Ascending aorta (tissue), 2 donors: ENCODE measurements at regions not wholly inside any gene's neighbourhood (a gene's known extent, or its start where the extent isn't known, plus 50 kb on each side); places are given as distances from the start of the nearest gene placed in this dataset.

Source experiments
- DNase-seq, 2 donors: peaks; one replicate each; pipeline ENCODE4 v3.0.0-alpha.2; 2019; ENCODE audit warnings: low spot score in 2 of 2
- H3K27ac ChIP-seq, 2 donors: fragments of 200-600 bp; sonication (generic); one replicate each; pipeline ENCODE4 v1.5.1; 2016 to 2017; ENCODE audit warnings: mild to moderate bottlenecking in 1 of 2
- H3K27me3 ChIP-seq: fragments of 200-600 bp; sonication (generic); one replicate; pipeline ENCODE4 v1.5.1; 2017
- H3K36me3 ChIP-seq, 2 donors: fragments of 200-600 bp; sonication (generic); one replicate each; pipeline ENCODE4 v1.5.1; 2016
- H3K4me1 ChIP-seq, 2 donors: fragments of 200-600 bp; sonication (generic); one replicate each; pipeline ENCODE4 v1.5.1; 2016 to 2017; ENCODE audit warnings: mild to moderate bottlenecking in 1 of 2
- H3K4me3 ChIP-seq, 2 donors: fragments of 200-600 bp; sonication (generic); one replicate each; pipeline ENCODE4 v1.5.1; 2016 to 2017; ENCODE audit warnings: mild to moderate bottlenecking in 1 of 2
- H3K9me3 ChIP-seq, 2 donors: fragments of 200-600 bp; sonication (generic); one replicate each; pipeline ENCODE4 v1.5.1; 2016
- intact Hi-C: fragments of 100-400 bp; cut with DNase I; formaldehyde crosslinking; loops from one replicate; pipeline ENCODE4 v1.15.1; 2023
- TF ChIP-seq, protein P1 (sequence below), 3 experiments: fragments of 200-600 bp in 2 of 3; fragments of 450-650 bp in 1 of 3; sonication (generic) in 2 of 3; IDR thresholded peaks; one replicate each; pipeline ENCODE4 v1.5.1; 2016 to 2019; ENCODE audit warnings: antibody characterized with exemption in 3 of 3, mild to moderate bottlenecking in 1 of 3, moderate library complexity in 1 of 3

DNA sequence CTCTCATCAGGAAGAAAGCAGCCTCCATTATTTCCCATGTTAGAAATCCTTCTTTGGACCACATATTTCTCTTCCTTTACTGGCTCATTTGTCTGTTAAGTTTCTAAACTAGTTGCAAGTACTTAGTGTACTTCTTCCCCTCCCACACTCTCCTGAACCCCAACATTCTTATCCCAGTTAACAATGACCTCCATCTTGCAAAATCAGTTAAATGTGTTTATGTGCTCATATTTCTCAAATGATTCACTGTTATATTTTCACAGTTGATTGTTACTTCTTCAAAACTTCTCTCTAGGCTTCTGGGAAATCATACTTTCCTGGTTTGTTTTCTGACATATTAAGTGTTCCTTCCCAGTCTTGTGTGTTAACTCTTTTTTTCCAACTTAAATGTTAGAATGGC, 856.9 kb downstream of the EPHA3 start:
- Histone ChIP-seq H3K4me1 (no peaks in the 10 kb centered on the region), H3K27me3 (no peaks in the 10 kb centered on the region), H3K4me3 (no peak overlapping the region), H3K36me3 (no peaks in the 10 kb centered on the region), H3K9me3 (peaks cover 0 to 2% of the 10 kb centered on the region in 2 donors), H3K27ac (no peak overlapping the region)
- TF ChIP-seq, protein P1, sequence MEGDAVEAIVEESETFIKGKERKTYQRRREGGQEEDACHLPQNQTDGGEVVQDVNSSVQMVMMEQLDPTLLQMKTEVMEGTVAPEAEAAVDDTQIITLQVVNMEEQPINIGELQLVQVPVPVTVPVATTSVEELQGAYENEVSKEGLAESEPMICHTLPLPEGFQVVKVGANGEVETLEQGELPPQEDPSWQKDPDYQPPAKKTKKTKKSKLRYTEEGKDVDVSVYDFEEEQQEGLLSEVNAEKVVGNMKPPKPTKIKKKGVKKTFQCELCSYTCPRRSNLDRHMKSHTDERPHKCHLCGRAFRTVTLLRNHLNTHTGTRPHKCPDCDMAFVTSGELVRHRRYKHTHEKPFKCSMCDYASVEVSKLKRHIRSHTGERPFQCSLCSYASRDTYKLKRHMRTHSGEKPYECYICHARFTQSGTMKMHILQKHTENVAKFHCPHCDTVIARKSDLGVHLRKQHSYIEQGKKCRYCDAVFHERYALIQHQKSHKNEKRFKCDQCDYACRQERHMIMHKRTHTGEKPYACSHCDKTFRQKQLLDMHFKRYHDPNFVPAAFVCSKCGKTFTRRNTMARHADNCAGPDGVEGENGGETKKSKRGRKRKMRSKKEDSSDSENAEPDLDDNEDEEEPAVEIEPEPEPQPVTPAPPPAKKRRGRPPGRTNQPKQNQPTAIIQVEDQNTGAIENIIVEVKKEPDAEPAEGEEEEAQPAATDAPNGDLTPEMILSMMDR (IDR thresholded peaks at IDR 0.05): no peak
- DNase-seq: no peak
- intact Hi-C loops: no loop called here

DNA sequence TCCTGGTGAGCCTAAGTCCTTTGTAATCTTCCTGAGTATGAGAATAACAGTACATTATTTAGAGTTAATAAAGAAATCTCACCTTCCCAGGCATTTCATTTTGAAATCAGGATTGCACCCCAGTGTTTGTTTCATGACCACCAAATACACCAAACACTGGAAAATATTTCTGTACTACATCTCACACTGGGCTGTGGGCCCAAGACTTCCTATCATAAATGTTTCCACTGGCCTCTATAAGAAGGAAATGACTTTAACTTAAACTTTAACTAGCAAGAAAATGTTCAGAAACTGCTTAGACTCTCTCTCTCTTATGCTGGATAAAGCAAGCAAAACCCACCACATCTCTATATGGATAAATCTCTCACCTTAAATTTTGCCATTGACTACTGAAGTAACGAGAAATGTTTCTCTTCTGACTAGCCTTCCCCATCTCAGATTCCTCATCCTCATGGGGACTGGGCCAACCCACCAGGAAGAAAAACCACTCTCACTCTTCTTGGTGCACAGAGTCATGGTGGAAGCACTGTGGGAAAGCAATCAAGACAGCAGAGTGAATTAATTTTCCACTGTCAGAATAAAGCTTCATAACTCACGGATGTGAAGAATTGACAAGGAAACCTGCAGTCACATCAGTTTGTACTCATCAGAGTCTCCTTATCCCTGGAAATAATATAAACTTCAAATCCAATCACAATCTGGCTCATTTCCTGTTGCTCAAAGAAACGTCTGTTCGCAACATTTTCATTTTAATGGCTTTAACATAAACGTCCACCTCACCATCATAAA, 859.6 kb downstream of the EPHA3 start:
- H3K4me3 ChIP-seq: no peak overlapping the region
- no peak for DNase-seq
- no peaks in the 10 kb centered on the region for H3K4me1 ChIP-seq
- TF ChIP-seq, protein P1 (IDR thresholded peaks at IDR 0.05): no peak
- no peaks in the 10 kb centered on the region for H3K36me3 ChIP-seq
- no peak overlapping the region for H3K27ac ChIP-seq
- H3K27me3 ChIP-seq: no peaks in the 10 kb centered on the region
- intact Hi-C loops: no loop called here
- H3K9me3 ChIP-seq: peaks cover 0 to 2% of the 10 kb centered on the region in 2 donors

DNA sequence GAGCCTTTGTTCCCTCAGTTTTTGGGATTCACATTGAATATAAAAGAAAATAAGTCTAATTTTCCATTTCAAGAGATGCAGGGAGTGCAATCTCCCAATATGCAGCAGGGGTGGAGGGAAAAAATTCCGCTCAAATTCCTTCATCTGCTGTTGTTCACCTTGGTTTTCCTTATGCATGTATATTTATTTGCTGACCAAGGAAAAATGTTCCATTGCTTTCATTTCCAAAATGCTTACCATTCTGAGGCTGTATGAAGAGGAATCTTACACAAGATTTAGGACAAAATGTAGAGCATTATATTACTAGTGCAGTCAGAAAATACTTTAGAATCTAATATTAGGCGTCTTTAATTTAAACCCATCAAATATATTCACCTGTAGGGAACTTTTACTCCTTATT, 863.9 kb downstream of the EPHA3 start:
- intact Hi-C loops: no loop called here

DNA sequence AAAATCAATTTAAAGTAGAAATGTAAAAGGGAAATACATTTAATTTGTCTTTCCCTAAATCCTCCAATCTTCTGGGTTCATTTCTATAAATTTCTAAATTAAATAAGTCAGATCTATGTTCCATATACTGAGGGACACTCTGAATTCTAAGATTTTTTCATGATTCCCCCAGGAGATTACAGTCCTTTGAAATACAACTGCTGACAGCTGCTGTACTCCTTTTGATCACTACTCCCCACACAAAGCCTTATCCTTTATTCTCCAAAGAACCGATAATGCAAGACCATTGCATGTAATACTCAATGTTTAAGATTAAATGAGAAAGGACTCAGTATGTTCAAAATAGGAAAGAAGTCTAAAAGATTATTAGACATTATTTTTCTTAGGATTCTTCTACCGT, 865.7 kb downstream of the EPHA3 start:
- no peaks in the 10 kb centered on the region for H3K36me3 ChIP-seq
- H3K27ac ChIP-seq: no peak overlapping the region
- no peak overlapping the region for H3K4me3 ChIP-seq
- peaks cover 0 to under 1% of the 10 kb centered on the region in 2 donors for H3K9me3 ChIP-seq
- TF ChIP-seq, protein P1 (IDR thresholded peaks at IDR 0.05): no peak
- no peaks in the 10 kb centered on the region for H3K4me1 ChIP-seq
- no peak for DNase-seq
- no peaks in the 10 kb centered on the region for H3K27me3 ChIP-seq
- intact Hi-C loops: no loop called here

More for the DNA sequence above, 863.9 kb downstream of the EPHA3 start:
- Histone ChIP-seq H3K4me3 (no peak overlapping the region), H3K27ac (no peak overlapping the region), H3K27me3 (no peaks in the 10 kb centered on the region), H3K9me3 (peaks cover 0 to 2% of the 10 kb centered on the region in 2 donors), H3K36me3 (no peaks in the 10 kb centered on the region), H3K4me1 (no peaks in the 10 kb centered on the region)
- TF ChIP-seq, protein P1 (IDR thresholded peaks at IDR 0.05): no peak
- DNase-seq: no peak

DNA sequence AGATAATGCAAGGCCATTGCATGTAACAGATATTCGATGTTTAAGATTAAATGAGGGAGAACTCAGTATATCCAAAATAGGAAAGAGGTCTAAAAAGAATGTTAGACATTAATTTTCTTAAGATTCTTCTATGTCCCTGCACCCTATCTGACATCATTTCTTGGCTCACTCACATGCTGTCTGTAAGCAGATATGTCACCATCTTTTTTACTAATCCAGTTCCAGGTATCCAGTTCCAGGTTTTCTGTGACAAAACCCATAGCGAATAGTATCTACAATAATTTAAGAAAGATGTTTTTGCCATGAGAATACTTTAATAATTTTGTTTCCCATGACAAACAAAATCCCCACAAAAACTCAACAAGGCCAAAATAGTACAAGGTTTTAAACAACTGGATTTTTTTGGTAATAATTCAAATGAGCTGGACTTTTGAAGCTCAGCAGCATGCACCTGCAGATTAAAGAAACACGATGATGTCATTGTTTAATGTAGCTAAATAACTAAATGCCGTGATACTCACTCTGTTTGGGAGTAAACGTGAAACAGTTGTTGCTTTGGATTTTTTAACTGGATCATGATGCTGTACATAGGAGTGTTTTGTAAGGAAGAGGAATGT, 867.6 kb downstream of the EPHA3 start:
- Histone ChIP-seq H3K36me3 (no peaks in the 10 kb centered on the region), H3K27me3 (no peaks in the 10 kb centered on the region), H3K27ac (no peak overlapping the region), H3K9me3 (no peaks in the 10 kb centered on the region), H3K4me3 (no peak overlapping the region), H3K4me1 (no peaks in the 10 kb centered on the region)
- TF ChIP-seq, protein P1 (IDR thresholded peaks at IDR 0.05): no peak
- no peak for DNase-seq
- intact Hi-C loops: no loop called here
